Heart left ventricle (tissue), 16 donors: ENCODE measurements at regions not wholly inside any gene's neighbourhood (a gene's known extent, or its start where the extent isn't known, plus 50 kb on each side); places are given as distances from the start of the nearest gene placed in this dataset.

Experiments
- ATAC-seq, 4 donors: fragments of 200-7000 bp; cut with Tn5 transposase; one replicate each; pipeline ENCODE4 v1.9.1; 2020 to 2022; ENCODE audit warnings: moderate library complexity in 4 of 4, mild to moderate bottlenecking in 3 of 4, moderate number of reproducible peaks in 1 of 4
- DNase-seq, 5 donors: peaks; one replicate each; pipeline ENCODE4 v3.0.0-alpha.2; 2020
- H3K27ac ChIP-seq, 12 donors: fragments of 200-600 bp; sonication (generic) in 4 of 12; one replicate each; pipeline versions ENCODE4 v1.5.0 to v1.8.0; 2016 to 2022; ENCODE audit warnings: mild to moderate bottlenecking in 2 of 12
- H3K27me3 ChIP-seq, 9 donors: fragments of 200-600 bp; sonication (generic) in 2 of 9; one replicate each; pipeline versions ENCODE4 v1.5.1 to v1.8.0; 2016 to 2022; ENCODE audit warnings: mild to moderate bottlenecking in 3 of 9
- H3K36me3 ChIP-seq, 9 donors: fragments of 200-600 bp; sonication (generic) in 2 of 9; one replicate each; pipeline versions ENCODE4 v1.5.0 to v1.8.0; 2018 to 2022; ENCODE audit warnings: mild to moderate bottlenecking in 2 of 9
- H3K4me1 ChIP-seq, 12 donors: fragments of 200-600 bp; sonication (generic) in 4 of 12; one replicate each; pipeline versions ENCODE4 v1.5.0 to v1.8.0; 2016 to 2022; ENCODE audit warnings: mild to moderate bottlenecking in 3 of 12
- H3K4me3 ChIP-seq, 12 donors: fragments of 200-600 bp; sonication (generic) in 4 of 12; one replicate each; pipeline versions ENCODE4 v1.5.0 to v1.8.0; 2017 to 2022; ENCODE audit warnings: mild to moderate bottlenecking in 9 of 12, moderate library complexity in 4 of 12
- H3K9me3 ChIP-seq, 12 donors: fragments of 200-600 bp; sonication (generic) in 4 of 12; one replicate each; pipeline versions ENCODE4 v1.5.0 to v1.8.0; 2016 to 2022; ENCODE audit warnings: mild to moderate bottlenecking in 1 of 12
- POLR2A ChIP-seq, 2 donors: fragments of 450-650 bp; IDR thresholded peaks; one replicate each; pipeline ENCODE4 v1.6.1; 2017; ENCODE audit warnings: antibody characterized with exemption in 2 of 2, mild to moderate bottlenecking in 2 of 2, moderate library complexity in 2 of 2
- WGBS, 4 donors: extraction: QIAGEN DNeasy Blood & Tissue Kit in 2 of 4; methylation state at CpG; one replicate each; pipeline versions ENCODE4 v1.1.5 to v1.1.7; 2013 to 2018; 5-methylcytosine and 5-hydroxymethylcytosine counted together
- intact Hi-C, 10 donors: fragments of 100-400 bp; cut with DNase I; formaldehyde crosslinking; loops; one replicate each; pipeline versions ENCODE4 v1.11.1 to v1.14.2; 2022
- TF ChIP-seq, protein P1 (sequence below), 12 donors: fragments of 200-600 bp; sonication (generic) in 4 of 12; IDR thresholded peaks; one replicate each; pipeline versions ENCODE4 v1.5.0 to v1.8.0; 2018 to 2022; ENCODE audit warnings: antibody characterized with exemption in 12 of 12, mild to moderate bottlenecking in 5 of 12
- donor health status: ischemic (EF 13 %, LVEDD 7.1; RV severe dilation, severe dysfunction).
- donor health status: healthy with polysubstance abuse.
- donor health status: DM: no; HTN: yes; CAD: no.
- donor health status: DM: no; HTN: no; CAD: no.
- donor health status: ischemic (EF 25% LVEDD 6.9; RV normal size, moderate dysfunction).
- donor health status: ischemic (EF 25% LVEDD 5.7; RV mildly dilated, moderate dysfunction).
- donor health status: healthy.
- donor health status: DM: yes; HTN: yes; CAD: no.
- donor health status: ischemic (EF 35%, LVEDD 5.7; RV mildly dilated, moderate dysfunction).
- donor health status: nonischemic (EF 11% LVEDD 7.7; RV severe dilation, severe dysfunction).
- donor health status: DM: yes; HTN: yes; CAD: no.
- donor health status: PGD.
- donor health status: ischemic (EF 29% LVEDD 5.4; RV normal size, mild dysfunction).
- donor health status: nonischemic (EF 23%, LVEDD 6.1; RV moderate dilation, normal function).

DNA sequence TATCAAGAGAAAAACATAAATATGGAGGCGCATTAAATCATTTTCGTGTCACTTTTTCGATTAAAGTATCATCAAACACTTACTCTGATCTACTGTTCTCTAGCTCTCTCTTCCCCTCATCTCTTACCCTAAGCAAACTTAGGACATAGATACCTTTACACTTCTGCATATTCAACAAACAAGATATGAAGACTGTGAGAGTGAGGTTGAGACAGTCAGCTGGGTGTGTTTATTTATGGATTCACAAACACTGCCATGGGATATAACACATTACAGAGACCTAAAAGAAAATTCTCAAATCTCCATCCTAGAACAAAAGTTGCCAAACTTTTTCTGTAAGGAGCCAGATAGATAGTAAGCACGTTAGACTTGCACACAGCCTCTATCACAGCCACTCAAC is 85.2 kb upstream of the ZNF385D start:
- Histone ChIP-seq H3K4me1 (peaks cover 0 to 10% (median under 1%) of the 10 kb centered on the region in 12 donors), H3K9me3 (peaks cover 0 to 4% (median 0%) of the 10 kb centered on the region in 12 donors), H3K27ac (no peak overlapping the region), H3K4me3 (no peak overlapping the region), H3K27me3 (no peaks in the 10 kb centered on the region), H3K36me3 (no peaks in the 10 kb centered on the region)
- WGBS, 4 donors, result 79 to 82% (median 81%) methylated on average over 4 of the region's 4 CpGs
- DNase-seq (no peak), ATAC-seq (no peak)
- no peak for TF ChIP-seq POLR2A (IDR thresholded peaks at IDR 0.05)
- TF ChIP-seq, protein P1, sequence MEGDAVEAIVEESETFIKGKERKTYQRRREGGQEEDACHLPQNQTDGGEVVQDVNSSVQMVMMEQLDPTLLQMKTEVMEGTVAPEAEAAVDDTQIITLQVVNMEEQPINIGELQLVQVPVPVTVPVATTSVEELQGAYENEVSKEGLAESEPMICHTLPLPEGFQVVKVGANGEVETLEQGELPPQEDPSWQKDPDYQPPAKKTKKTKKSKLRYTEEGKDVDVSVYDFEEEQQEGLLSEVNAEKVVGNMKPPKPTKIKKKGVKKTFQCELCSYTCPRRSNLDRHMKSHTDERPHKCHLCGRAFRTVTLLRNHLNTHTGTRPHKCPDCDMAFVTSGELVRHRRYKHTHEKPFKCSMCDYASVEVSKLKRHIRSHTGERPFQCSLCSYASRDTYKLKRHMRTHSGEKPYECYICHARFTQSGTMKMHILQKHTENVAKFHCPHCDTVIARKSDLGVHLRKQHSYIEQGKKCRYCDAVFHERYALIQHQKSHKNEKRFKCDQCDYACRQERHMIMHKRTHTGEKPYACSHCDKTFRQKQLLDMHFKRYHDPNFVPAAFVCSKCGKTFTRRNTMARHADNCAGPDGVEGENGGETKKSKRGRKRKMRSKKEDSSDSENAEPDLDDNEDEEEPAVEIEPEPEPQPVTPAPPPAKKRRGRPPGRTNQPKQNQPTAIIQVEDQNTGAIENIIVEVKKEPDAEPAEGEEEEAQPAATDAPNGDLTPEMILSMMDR (IDR thresholded peaks at IDR 0.05), result no peak
- intact Hi-C loops, result loop anchor here in 6 of 10 donors (5.0 to 10.0 kb wide), 5 partner anchors 39 to 84 kb away; partner anchors contain the start of gene ZNF385D (in 4 of the 6)

DNA sequence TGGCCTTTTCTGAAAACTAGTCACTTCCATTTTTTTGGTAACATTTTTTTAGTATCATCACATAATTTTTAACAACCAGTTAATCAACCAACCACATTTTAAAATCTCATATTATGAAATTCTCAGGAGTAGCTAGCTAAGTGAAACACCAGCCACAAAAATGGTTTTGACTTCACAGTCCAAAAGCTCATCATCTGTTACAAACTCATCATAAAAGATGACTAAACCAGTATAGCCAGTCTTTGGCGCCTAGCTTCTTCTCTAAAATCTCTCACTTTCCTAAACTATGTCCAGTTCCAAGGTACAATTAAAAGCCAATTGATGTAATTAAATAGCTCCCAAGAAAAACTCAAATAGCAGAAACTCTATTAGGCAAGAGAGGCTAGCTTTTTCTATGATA is 88.2 kb upstream of the ZNF385D start:
- Histone ChIP-seq H3K4me1 (peaks cover 0 to 10% (median under 1%) of the 10 kb centered on the region in 12 donors), H3K9me3 (peaks cover 0 to 4% (median 0%) of the 10 kb centered on the region in 12 donors), H3K4me3 (no peak overlapping the region), H3K36me3 (no peaks in the 10 kb centered on the region), H3K27me3 (no peaks in the 10 kb centered on the region), H3K27ac (peak overlapping the region in 9 of 12 donors; percentile 17 to 62 (median 54))
- ATAC-seq (peak in 3 of 4 donors; percentile 18 to 38 (median 19)), DNase-seq (no peak)
- intact Hi-C loops, result loop anchor here in 7 of 10 donors (2.0 to 10.0 kb wide), 6 partner anchors 42 to 87 kb away; partner anchors contain the start of gene ZNF385D (in 4 of the 7)
- TF ChIP-seq, protein P1 (IDR thresholded peaks at IDR 0.05), result no peak
- no peak for TF ChIP-seq POLR2A (IDR thresholded peaks at IDR 0.05)
- 58 to 87% (median 68%) methylated on average over 1 of the region's 1 CpG for WGBS, 4 donors

DNA sequence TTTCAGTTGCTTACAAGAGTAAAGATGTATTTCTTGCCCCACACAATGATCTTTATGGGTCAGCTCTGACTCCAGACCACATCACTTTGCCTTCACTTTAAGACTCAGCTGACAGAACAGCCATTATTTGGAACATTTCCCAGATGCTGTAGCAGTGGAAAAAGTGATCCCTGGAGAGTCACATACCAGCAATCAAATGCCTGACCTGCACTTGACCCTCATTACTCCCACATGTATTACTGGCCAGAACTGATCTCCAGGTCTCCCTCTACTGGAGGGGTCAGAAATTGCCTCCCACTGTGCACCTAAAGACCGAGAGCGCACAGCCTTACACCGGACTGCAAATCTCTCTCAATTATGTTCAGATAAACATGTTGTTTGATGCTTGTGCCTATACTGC is 88.6 kb upstream of the ZNF385D start:
- Histone ChIP-seq H3K4me1 (peaks cover 0 to 10% (median under 1%) of the 10 kb centered on the region in 12 donors), H3K27me3 (no peaks in the 10 kb centered on the region), H3K9me3 (peaks cover 0 to 4% (median 0%) of the 10 kb centered on the region in 12 donors), H3K4me3 (no peak overlapping the region), H3K36me3 (no peaks in the 10 kb centered on the region), H3K27ac (peak overlapping the region in 9 of 12 donors; percentile 17 to 62 (median 54))
- ATAC-seq (peak; percentile 95 to 98 (median 96)), DNase-seq (peak in 4 of 5 donors; percentile 43 to 73 (median 60))
- 78 to 90% (median 81%) methylated on average over 3 of the region's 3 CpGs for WGBS, 4 donors
- TF ChIP-seq POLR2A (IDR thresholded peaks at IDR 0.05), result no peak
- TF ChIP-seq, protein P1 (IDR thresholded peaks at IDR 0.05), result peak; percentile 32 to 72 (median 56)
- intact Hi-C loops, result loop anchor here in 7 of 10 donors (2.0 to 10.0 kb wide), 6 partner anchors 42 to 87 kb away; partner anchors contain the start of gene ZNF385D (in 4 of the 7)

DNA sequence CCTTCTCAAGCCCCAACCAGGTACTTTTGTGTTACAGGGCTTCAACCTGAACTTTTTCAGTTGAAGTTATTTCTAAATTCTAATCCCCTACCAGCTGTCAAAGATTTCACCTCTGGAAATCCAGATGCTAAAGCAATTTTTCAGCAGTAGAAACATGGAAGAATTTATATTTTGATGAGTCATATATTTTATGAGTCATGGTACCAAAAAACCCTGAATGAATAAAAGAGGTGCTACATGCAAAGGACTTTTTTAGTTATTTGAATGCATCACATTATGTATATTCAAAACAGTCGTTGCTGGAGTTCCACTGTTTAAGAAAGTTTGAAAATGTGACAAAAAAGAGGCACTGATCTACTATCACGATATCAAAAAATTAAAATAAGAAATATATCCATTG is 96.0 kb upstream of the ZNF385D start:
- Histone ChIP-seq H3K36me3 (no peaks in the 10 kb centered on the region), H3K27me3 (no peaks in the 10 kb centered on the region), H3K4me3 (no peak overlapping the region), H3K27ac (no peak overlapping the region), H3K4me1 (no peaks in the 10 kb centered on the region), H3K9me3 (no peaks in the 10 kb centered on the region)
- DNase-seq (no peak), ATAC-seq (no peak)
- intact Hi-C loops, result loop anchor here in 1 of 10 donors (5.0 kb wide), 1 partner anchor 40 kb away; no protein-coding TSS in a partner anchor
- 81 to 89% (median 88%) methylated on average over 2 of the region's 2 CpGs for WGBS, 4 donors
- TF ChIP-seq, protein P1 (IDR thresholded peaks at IDR 0.05), result no peak
- no peak for TF ChIP-seq POLR2A (IDR thresholded peaks at IDR 0.05)
